Tibial nerve (tissue), 4 donors: ENCODE measurements at regions not wholly inside any gene's neighbourhood (a gene's known extent, or its start where the extent isn't known, plus 50 kb on each side); places are given as distances from the start of the nearest gene placed in this dataset.

Source experiments
- DNase-seq, 2 donors: peaks; one replicate each; pipeline ENCODE4 v3.0.0-alpha.2; 2019; ENCODE audit warnings: low spot score in 2 of 2
- H3K27ac ChIP-seq, 4 donors: fragments of 200-600 bp; sonication (generic) in 3 of 4; one replicate each; pipeline ENCODE4 v1.5.1; 2017 to 2019; ENCODE audit warnings: mild to moderate bottlenecking in 1 of 4
- H3K27me3 ChIP-seq, 2 donors: fragments of 200-600 bp; sonication (generic) in 1 of 2; one replicate each; pipeline versions ENCODE4 v1.5.1 to v1.6.0; 2017 to 2019
- H3K36me3 ChIP-seq, 3 donors: fragments of 200-600 bp; sonication (generic); one replicate each; pipeline ENCODE4 v1.5.1; 2018 to 2019
- H3K4me1 ChIP-seq, 4 donors: fragments of 200-600 bp; sonication (generic) in 3 of 4; one replicate each; pipeline ENCODE4 v1.5.1; 2017 to 2019
- H3K4me3 ChIP-seq, 4 donors: fragments of 200-600 bp; sonication (generic) in 3 of 4; one replicate each; pipeline ENCODE4 v1.5.1; 2017 to 2019; ENCODE audit warnings: mild to moderate bottlenecking in 1 of 4, moderate library complexity in 1 of 4
- H3K9me3 ChIP-seq, 4 donors: fragments of 200-600 bp; sonication (generic) in 3 of 4; one replicate each; pipeline ENCODE4 v1.5.1; 2017 to 2019
- CTCF ChIP-seq, 5 experiments: fragments of 200-600 bp in 3 of 5; fragments of 450-650 bp in 2 of 5; sonication (generic) in 3 of 5; IDR thresholded peaks; one replicate each; pipeline ENCODE4 v1.5.1; 2016 to 2019; ENCODE audit warnings: antibody characterized with exemption in 5 of 5, mild to moderate bottlenecking in 3 of 5, moderate library complexity in 2 of 5
- EP300 ChIP-seq, 2 donors: sonication (generic); formaldehyde crosslinking; IDR thresholded peaks; one replicate each; pipeline ENCODE4 v1.6.1; 2017; ENCODE audit warnings: antibody characterized with exemption in 2 of 2, mild to moderate bottlenecking in 1 of 2
- POLR2A ChIP-seq, 2 donors: fragments of 450-650 bp; IDR thresholded peaks; one replicate each; pipeline ENCODE4 v1.6.1; 2017; ENCODE audit warnings: antibody characterized with exemption in 2 of 2, mild to moderate bottlenecking in 2 of 2, moderate library complexity in 2 of 2
- WGBS, 2 donors: methylation state at CpG; one replicate each; pipeline ENCODE4 v1.1.5; 2018; 5-methylcytosine and 5-hydroxymethylcytosine counted together

- H3K4me1 ChIP-seq: no peaks in the 10 kb centered on the region
- 27% methylated on average over 8 of the region's 8 CpGs for WGBS, 2 donors
- TF ChIP-seq CTCF (IDR thresholded peaks at IDR 0.05): no peak
- no peak for TF ChIP-seq EP300 (IDR thresholded peaks at IDR 0.05)
- no peak for TF ChIP-seq POLR2A (IDR thresholded peaks at IDR 0.05)
- no peak overlapping the region for H3K27ac ChIP-seq
- peaks cover 0 to 30% of the 10 kb centered on the region in 2 donors for H3K27me3 ChIP-seq
- no peak overlapping the region for H3K4me3 ChIP-seq
- H3K36me3 ChIP-seq: no peaks in the 10 kb centered on the region
- peaks cover 0 to 13% (median 0%) of the 10 kb centered on the region in 4 donors for H3K9me3 ChIP-seq
- DNase-seq: no peak
Observed at GRCh38 chr1:11413986-11414391, 65.0 kb upstream of the DISP3 start.

DNA sequence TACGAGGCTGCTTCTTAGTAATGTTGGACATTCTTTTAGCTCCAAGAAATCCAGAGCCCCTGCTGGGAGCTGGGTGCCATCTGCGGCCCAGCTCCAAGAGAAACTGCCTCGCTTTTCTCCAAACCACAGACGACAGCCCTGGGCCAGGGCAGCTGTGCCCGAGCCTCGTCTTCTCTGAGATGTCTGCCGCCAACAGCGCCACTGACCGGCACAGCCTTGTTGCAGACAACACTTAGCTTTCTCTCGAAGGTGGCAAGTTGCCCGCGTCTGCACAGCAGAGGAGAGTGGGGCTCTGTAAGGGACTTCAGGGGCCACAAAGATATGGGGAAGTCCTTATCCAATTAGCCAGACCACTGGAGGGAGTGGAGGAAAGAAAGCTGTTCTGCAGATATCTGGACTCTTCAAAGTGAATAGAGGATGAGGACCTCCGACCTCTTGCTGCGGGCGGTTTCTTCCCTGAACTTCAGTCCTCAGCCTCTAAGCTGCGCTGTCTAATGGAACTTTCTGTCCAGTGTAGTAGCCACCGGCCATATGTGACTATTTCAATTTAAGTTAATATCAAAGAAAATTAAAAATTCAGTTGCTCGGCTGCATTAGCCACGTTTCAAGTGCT lies 63.9 kb upstream of the DISP3 start:
- peaks cover 0 to 13% (median 0%) of the 10 kb centered on the region in 4 donors for H3K9me3 ChIP-seq
- no peak for DNase-seq
- H3K36me3 ChIP-seq: no peaks in the 10 kb centered on the region
- no peaks in the 10 kb centered on the region for H3K4me1 ChIP-seq
- no peak overlapping the region for H3K4me3 ChIP-seq
- TF ChIP-seq CTCF (IDR thresholded peaks at IDR 0.05): no peak
- no peak for TF ChIP-seq EP300 (IDR thresholded peaks at IDR 0.05)
- TF ChIP-seq POLR2A (IDR thresholded peaks at IDR 0.05): no peak
- peaks cover 0 to 30% of the 10 kb centered on the region in 2 donors for H3K27me3 ChIP-seq
- H3K27ac ChIP-seq: no peak overlapping the region
- WGBS, 2 donors: 78 to 81% methylated on average over 17 to 19 of the region's 19 CpGs

- Histone ChIP-seq H3K9me3 (peaks cover 0 to 7% (median 0%) of the 10 kb centered on the region in 4 donors), H3K27ac (no peak overlapping the region), H3K4me1 (no peaks in the 10 kb centered on the region), H3K4me3 (no peak overlapping the region), H3K27me3 (peaks cover 0 to 27% of the 10 kb centered on the region in 2 donors), H3K36me3 (no peaks in the 10 kb centered on the region)
- no peak for DNase-seq
- TF ChIP-seq EP300 (IDR thresholded peaks at IDR 0.05): no peak
- no peak for TF ChIP-seq POLR2A (IDR thresholded peaks at IDR 0.05)
- no peak for TF ChIP-seq CTCF (IDR thresholded peaks at IDR 0.05)
- 27 to 43% methylated on average over 4 of the region's 4 CpGs for WGBS, 2 donors
Observed at GRCh38 chr1:11417162-11417561, 61.8 kb upstream of the DISP3 start.

- Histone ChIP-seq H3K36me3 (no peaks in the 10 kb centered on the region), H3K4me3 (no peak overlapping the region), H3K27ac (no peak overlapping the region), H3K4me1 (no peaks in the 10 kb centered on the region), H3K9me3 (peaks cover 0 to 7% (median 0%) of the 10 kb centered on the region in 4 donors), H3K27me3 (peaks cover 0 to 22% of the 10 kb centered on the region in 2 donors)
- TF ChIP-seq CTCF (IDR thresholded peaks at IDR 0.05) (no peak), EP300 (IDR thresholded peaks at IDR 0.05) (no peak), POLR2A (IDR thresholded peaks at IDR 0.05) (no peak)
- WGBS, 2 donors: 40 to 50% methylated on average over 4 of the region's 4 CpGs
- no peak for DNase-seq
Observed at GRCh38 chr1:11418056-11418455, 60.9 kb upstream of the DISP3 start.

- no peaks in the 10 kb centered on the region for H3K9me3 ChIP-seq
- no peaks in the 10 kb centered on the region for H3K36me3 ChIP-seq
- no peaks in the 10 kb centered on the region for H3K4me1 ChIP-seq
- no peak overlapping the region for H3K27ac ChIP-seq
- WGBS, 2 donors: 84 to 85% methylated on average over 8 of the region's 8 CpGs
- peaks cover 0 to 6% of the 10 kb centered on the region in 2 donors for H3K27me3 ChIP-seq
- TF ChIP-seq EP300 (IDR thresholded peaks at IDR 0.05) (no peak), CTCF (IDR thresholded peaks at IDR 0.05) (no peak), POLR2A (IDR thresholded peaks at IDR 0.05) (no peak)
- DNase-seq: no peak
- no peak overlapping the region for H3K4me3 ChIP-seq
Observed at GRCh38 chr1:11421443-11421842, 57.5 kb upstream of the DISP3 start.
